ENCODE measurements at regions not wholly inside any gene's neighbourhood (a gene's known extent, or its start where the extent isn't known, plus 50 kb on each side); places are given as distances from the start of the nearest gene placed in this dataset.

DNA sequence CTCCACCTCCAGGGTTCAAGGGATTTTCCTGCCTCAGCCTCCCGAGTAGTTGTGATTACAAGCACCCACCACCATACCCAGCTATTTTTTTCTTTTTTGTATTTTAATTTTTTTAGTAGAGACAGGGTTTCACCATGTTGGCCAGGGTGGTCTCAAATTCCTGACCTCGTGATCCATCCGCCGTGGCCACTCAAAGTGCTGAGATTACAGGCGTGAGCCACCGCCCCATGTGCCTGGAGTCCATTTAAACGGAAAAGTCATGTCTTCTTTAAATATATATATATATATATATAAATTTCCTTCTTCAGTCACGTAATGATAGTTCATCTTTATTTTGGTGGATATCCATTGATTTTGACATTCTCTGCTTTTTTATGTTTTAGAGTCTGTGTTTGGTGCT, 264.0 kb upstream of the PITX2 start:
- TF ChIP-seq POLR2A (IDR thresholded peaks at IDR 0.05; ENCODE audit: low read length) = no peak
- no peak for TF ChIP-seq GATA1 (IDR thresholded peaks at IDR 0.05; ENCODE audit: low read depth, low read length)
